GM18505 (cell line): ENCODE measurements at regions not wholly inside any gene's neighbourhood (a gene's known extent, or its start where the extent isn't known, plus 50 kb on each side); places are given as distances from the start of the nearest gene placed in this dataset.

Experiments
- ATAC-seq: cut with Tn5 transposase; IDR thresholded peaks from one replicate; pipeline ENCODE4 v1.9.1; 2021; ENCODE audit not compliant: unreplicated experiment
- POLR2A ChIP-seq: IDR thresholded peaks from 4 replicates; pipeline ENCODE4 v1.6.1; 2011; ENCODE audit warnings: borderline replicate concordance; ENCODE audit not compliant: insufficient read depth, insufficient read length; ENCODE audit errors: extremely low read depth

DNA sequence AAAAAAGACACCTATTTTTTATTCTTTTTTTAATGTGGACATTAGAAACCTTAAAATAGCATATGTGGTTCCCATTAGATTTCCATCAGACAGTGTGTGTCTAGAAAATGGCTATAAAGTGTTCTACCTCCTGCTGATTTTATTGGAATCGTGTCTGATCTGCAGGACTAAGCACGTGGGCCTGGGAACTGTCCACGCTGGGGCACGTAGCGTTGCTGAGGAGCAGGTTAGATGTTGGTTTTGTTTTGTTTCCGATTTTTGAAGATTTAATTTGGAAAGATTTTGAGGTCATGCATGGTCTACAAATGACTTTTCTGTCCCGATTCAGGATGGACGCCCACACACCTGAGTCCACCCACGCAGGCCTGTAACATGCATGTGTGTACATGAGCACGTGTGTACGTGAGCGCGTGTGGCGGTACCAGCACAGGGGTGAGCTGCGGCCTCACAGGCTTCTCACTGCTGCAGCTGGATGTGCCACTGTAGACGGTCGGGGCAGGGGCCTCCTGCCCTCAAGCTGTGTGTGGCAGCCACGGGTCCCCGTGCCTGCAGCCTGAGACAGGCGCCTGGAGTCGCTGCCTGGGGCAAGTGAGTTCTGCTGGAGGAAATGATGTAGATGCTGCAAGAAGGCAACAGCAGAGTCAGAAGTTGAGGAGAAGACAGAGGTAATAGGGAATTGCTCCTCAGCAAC, 99.7 kb upstream of the CTDP1 start:
- TF ChIP-seq POLR2A, result no peak
- ATAC-seq, result no peak

DNA sequence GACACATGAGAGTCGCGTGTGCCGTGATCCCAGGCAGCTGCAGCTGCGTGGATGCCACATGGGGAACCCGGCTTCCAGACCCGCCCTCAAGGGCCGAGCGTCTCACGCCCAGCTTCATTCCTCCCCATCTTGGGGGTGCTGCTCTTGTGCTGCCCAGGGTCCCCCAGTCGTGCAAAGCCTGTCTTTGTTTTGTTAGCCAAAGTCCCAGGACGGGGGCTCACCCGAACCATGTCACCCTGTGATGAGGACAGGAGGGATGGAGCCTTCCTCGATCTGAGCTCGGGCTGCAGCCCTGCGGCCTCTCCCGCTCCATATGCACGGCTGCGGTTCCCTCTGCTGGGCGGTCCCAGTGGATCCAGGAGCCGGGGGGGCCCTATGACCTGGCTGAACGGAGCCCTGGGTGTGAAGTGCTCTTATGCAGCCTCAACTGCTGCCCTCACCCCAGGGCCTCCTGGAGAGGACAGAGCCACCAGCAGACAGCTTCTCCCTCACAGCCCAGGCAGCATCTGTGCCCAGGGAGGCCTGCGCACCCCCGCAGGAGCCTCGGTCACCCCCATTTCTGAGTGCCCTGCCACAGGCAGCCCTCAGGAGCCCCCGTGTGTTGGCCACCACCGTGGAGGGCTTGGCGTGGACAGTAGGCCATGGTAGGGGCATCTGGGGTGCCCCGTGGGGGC, 99.0 kb upstream of the CTDP1 start:
- TF ChIP-seq POLR2A, result no peak
- no peak for ATAC-seq

DNA sequence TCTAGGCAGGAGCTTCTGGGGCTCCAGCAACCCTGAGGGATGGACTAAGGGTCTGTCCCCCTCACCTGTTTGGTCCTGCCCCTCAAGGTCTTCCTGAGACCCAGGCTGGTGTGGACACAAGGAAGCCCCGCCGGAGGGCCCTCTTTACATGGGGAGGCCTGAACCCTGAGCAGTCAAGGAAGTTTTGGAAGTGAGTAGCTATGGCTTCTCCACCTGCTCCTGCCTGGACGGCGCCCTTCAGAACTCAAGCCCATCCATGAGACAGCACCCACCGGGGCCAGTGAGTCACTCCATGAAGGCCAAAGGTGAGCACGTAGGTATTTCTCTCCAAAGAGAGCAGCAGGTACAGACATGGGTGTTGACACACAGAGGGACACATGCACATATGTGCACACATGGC, 98.2 kb upstream of the CTDP1 start:
- TF ChIP-seq POLR2A, result no peak
- no peak for ATAC-seq

DNA sequence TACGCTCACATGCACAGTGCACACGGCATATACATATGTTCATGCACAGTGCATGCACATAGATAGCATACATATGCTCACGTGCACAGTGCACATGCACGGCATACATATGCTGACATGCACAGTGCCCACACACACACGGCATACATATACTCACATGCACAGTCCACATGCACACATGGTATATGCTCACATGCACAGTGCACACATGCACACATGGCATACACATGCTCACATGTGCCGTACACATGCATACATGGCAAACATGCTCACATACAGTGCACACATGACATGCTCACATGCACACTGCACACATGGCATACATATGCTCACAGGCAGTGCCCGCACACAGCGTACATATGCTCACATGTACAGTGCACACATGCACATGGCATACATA, 97.7 kb upstream of the CTDP1 start:
- no peak for ATAC-seq
- no peak for TF ChIP-seq POLR2A

DNA sequence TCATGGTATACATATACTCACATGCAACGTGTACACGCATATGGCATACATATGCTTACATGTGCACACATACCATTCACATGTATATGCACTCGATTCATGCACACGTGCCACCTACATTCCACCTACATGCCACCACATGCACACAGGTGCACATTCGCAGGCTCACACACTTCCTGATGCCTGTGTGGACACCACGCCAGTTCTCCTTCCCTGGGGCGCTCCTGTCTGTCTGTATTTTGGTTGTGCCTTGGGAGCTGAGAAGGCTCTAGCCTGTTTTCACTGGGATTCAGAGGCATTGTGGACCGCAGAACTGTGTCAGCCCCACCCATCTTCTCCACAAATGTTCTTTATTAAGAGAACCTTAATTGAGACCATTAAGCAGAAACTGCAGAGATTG, 96.6 kb upstream of the CTDP1 start:
- ATAC-seq, result no peak
- TF ChIP-seq POLR2A, result no peak

DNA sequence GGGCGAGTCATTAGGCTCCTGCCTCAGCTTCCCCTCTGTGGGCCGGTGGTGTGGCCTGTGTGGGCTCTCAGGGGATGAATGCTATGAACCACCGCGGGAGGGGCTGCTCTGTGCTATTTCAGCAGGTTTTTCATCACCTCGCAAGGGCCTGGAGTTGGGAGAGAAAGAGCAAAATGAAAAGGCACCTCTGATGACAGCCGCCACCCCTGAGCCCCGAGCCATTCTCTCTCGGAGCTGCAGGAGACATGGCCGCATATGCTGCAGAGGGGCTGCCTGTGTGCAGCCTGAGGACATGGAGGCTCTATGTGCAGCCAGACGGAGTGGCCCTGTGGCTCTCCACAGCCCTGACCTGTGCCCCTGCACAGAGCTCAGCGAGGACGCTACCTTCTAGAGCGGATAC, 96.2 kb upstream of the CTDP1 start:
- no peak for TF ChIP-seq POLR2A
- ATAC-seq, result no peak

DNA sequence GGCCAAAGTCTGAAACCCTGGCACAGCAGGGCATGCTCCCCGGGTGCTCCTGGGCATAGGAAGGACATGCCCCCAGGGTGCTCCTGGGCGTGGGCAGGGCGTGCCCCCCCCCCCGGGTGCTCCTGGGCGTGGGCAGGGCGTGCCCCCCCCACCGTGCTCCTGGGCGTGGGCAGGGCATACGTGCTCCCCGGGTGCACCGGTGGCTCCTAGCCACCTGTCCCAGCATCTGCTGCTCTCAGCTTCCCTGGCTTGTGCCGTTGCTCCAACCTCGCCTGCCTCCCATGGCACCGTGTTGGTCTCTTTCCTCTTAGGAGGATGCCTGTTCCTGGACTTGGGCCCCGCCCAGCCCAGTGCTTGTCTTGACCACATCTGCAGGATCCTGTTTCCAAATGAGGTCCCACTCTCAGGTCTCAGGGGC, 95.6 kb upstream of the CTDP1 start:
- ATAC-seq, result no peak
- no peak for TF ChIP-seq POLR2A

DNA sequence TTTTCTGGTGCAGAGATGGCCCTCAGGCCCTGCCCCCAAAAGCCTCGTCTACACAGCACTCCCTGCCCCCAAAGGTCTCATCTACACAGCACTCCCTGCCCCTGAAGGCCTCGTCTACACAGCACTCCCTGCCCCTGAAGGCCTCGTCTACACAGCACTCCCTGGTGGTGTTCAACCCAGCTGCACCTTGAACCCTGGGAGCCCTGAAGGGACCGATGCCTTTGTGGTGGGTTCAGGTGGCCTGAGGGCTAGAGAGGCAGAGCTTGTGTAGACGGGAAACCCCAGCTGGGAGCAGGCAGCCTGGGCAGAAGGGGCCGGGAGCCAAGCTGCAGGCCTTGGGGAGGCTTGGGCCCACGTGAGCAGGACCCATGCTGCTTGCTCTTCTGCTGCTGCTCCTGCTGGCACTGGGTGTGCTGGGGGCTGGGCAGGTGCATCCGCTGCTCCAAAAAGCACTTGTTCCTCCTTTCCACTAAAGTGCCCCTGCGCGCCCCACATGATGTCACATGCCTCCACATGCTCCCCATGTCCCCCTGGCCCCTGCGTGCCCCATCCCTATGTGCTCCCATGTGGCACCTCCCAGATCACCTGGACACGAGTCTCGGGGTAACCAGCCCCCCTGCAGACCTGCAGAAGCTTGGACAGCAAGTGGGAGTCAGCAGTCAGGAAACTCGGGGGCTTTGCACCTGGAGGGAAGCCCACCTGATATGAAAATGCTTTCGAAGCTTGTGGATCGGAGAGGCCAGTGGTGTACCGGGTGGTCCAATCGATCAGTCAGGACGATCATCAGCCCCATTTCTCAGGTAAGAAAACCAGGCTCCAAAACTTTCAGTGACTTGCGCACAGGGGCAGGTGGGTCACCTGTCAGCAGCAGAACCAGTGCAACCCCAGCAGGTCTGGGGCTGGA, 94.9 kb upstream of the CTDP1 start:
- no peak for TF ChIP-seq POLR2A
- no peak for ATAC-seq

DNA sequence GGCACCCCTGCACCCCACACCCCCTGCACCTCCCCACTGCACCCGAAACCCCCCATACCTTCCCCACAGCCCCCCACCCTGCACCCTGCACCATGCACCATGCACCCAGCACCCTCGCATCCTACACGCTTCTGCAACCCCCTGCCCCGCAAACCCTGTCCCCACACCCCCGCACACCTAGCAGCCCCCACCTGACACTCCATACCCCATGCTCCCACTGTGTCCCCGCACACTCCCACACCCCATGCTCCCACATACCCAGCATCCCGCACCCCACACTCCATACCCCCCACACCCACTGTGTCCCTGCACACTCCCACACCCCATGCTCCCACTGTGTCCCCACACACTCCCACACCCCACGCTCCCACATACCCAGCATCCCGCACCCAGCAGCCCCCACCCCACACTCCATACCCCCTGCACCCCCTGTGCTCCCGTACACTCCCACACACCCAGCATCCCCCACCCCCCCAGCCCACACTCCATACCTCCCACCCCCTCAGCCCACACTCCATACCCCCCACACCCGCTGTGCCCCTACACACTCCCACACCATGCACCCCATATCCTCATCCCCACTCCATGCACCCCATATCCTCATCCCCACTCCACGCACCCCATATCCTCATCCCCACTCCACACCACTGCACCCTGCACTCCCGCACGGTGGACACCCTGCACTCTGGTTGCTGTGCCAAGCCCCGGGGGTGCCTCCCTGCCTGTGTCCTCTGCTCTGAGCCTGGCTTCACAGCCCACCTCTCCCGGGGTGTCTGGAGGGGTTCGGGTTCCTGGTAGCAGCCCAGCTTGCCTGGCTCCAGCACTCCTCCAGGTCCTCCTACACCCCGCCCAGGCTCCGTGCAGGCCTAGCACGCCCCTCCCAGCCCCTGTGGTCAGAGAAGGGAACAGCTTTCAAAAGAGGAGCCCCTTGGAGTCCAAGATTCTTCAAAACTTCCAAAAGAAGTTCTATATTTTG, 93.9 kb upstream of the CTDP1 start:
- no peak for ATAC-seq
- no peak for TF ChIP-seq POLR2A

DNA sequence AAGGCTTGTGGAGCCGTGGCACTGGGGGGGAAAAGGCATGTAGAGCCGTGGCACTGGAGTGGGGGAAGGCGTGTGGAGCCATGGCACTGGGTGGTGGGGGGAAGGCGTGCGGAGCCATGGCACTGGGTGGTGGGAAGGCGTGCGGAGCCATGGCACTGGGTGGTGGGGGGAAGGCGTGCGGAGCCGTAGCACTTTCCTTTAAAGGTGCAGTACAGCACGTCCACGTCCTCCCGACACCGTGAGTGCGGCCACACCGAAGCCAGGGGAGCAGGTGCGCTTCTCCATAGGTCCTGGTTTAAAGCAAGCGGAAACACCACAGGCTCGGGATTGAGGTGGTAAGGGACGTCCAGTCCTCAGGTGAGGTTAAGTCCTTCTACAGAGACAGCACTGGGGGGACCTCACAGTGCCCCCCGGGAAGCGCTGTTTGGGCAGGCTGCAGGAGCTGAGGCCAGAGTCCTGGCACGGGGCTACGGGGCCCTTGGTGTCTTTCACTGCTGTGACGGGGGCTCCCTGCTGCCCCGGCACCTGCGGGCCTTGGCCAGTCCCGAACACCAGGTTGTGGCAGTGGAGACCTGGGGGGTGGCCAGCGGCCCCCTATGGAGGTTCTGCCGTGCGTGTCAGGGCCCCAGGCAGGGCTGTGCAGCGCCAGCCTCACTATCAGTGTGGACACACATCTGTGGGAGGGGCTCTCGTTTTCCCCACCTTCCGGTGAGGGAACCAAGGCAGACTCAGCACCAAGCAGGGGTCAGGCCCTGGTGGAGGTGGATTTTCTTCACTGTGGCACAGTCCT, 93.0 kb upstream of the CTDP1 start:
- TF ChIP-seq POLR2A, result no peak
- ATAC-seq, result no peak

DNA sequence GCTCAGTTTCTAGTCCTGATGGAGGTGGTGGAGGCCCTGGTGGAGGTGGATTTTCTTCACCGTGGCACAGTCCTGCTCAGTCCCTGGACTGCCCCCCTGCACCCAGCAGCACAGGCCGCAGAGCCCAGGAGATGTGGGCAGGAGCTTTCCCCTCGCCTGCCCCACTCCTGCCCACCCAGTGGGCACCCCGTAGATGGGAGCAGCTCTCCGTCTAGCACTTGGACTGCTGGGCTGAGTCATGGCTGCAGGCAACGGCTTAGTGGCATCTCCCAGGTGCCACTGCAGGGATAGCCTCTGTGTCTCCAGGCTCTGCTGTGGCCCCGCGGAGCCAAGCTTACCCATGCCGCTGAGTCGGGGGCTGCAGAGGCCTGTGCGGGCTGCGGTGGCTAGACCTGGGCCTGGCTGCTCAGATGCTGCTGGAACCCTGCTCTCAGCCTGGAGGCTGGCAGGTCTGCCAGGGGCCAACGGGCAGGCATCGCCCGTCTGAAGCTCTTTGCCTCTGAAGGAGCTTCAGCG, 92.3 kb upstream of the CTDP1 start:
- ATAC-seq, result no peak
- TF ChIP-seq POLR2A, result no peak
